Activated naive CD4-positive, alpha-beta T cell treated with anti-CD3 and anti-CD28 coated beads for 36 hours (primary cell): ENCODE measurements at regions not wholly inside any gene's neighbourhood (a gene's known extent, or its start where the extent isn't known, plus 50 kb on each side); places are given as distances from the start of the nearest gene placed in this dataset.

Source experiments
- CTCF ChIA-PET: fragments of 350-600 bp; sonication (Branson Sonifier 250); formaldehyde crosslinking; loops from one replicate; lab custom pipeline; 2021; ENCODE audit warnings: antibody characterized with exemption; lab: Charles Lee
- DNase-seq: peaks from one replicate; pipeline ENCODE4 v3.0.0-alpha.2; 2020
- H3K27ac Mint-ChIP-seq: one replicate; pipeline ENCODE4 v1.8.0; 2021; ENCODE audit warnings: mild to moderate bottlenecking, mixed read lengths
- H3K27me3 Mint-ChIP-seq: one replicate; pipeline ENCODE4 v1.8.0; 2021; ENCODE audit warnings: low read depth, mixed read lengths
- H3K36me3 Mint-ChIP-seq: one replicate; pipeline ENCODE4 v1.8.0; 2021; ENCODE audit warnings: low read depth, mixed read lengths
- H3K4me1 Mint-ChIP-seq: one replicate; pipeline ENCODE4 v1.8.0; 2021; ENCODE audit warnings: low read depth, mixed read lengths
- H3K4me3 Mint-ChIP-seq: one replicate; pipeline ENCODE4 v1.8.0; 2021; ENCODE audit warnings: mild to moderate bottlenecking, moderate library complexity, mixed read lengths
- H3K9me3 Mint-ChIP-seq: one replicate; pipeline ENCODE4 v1.8.0; 2021; ENCODE audit warnings: mixed read lengths
- intact Hi-C: fragments of 100-400 bp; cut with micrococcal nuclease; formaldehyde crosslinking; loops from one replicate; pipeline ENCODE4 v1.15.1; 2023

- DNase-seq, result no peak
- peaks cover 4% of the 10 kb centered on the region for H3K27me3 Mint-ChIP-seq
- no peak overlapping the region for H3K4me3 Mint-ChIP-seq
- intact Hi-C loops, result no loop called here
- CTCF ChIA-PET, result no interaction called here
- no peak overlapping the region for H3K27ac Mint-ChIP-seq
- no peaks in the 10 kb centered on the region for H3K9me3 Mint-ChIP-seq
- H3K4me1 Mint-ChIP-seq, result no peaks in the 10 kb centered on the region
- H3K36me3 Mint-ChIP-seq, result no peaks in the 10 kb centered on the region
These were observed 371.7 kb downstream of the EN1 start for GRCh38 chr2:118475622-118476205.

GRCh38 chr2:118474541-118474920 lies 372.9 kb downstream of the EN1 start:
- H3K4me1 Mint-ChIP-seq, result no peaks in the 10 kb centered on the region
- no peak overlapping the region for H3K4me3 Mint-ChIP-seq
- CTCF ChIA-PET, result no interaction called here
- peaks cover 4% of the 10 kb centered on the region for H3K27me3 Mint-ChIP-seq
- H3K9me3 Mint-ChIP-seq, result no peaks in the 10 kb centered on the region
- H3K36me3 Mint-ChIP-seq, result no peaks in the 10 kb centered on the region
- intact Hi-C loops, result no loop called here
- DNase-seq, result no peak
- H3K27ac Mint-ChIP-seq, result no peak overlapping the region

- CTCF ChIA-PET, result no interaction called here
- Mint-ChIP-seq H3K9me3 (no peaks in the 10 kb centered on the region), H3K4me3 (no peak overlapping the region), H3K27ac (no peak overlapping the region), H3K4me1 (no peaks in the 10 kb centered on the region), H3K36me3 (no peaks in the 10 kb centered on the region), H3K27me3 (peaks cover 3% of the 10 kb centered on the region)
- intact Hi-C loops, result no loop called here
- no peak for DNase-seq
These were observed 373.5 kb downstream of the EN1 start for GRCh38 chr2:118473846-118474540.

GRCh38 chr2:118473241-118473640 lies 374.2 kb downstream of the EN1 start:
- Mint-ChIP-seq H3K36me3 (no peaks in the 10 kb centered on the region), H3K27me3 (peaks cover 2% of the 10 kb centered on the region), H3K4me1 (no peaks in the 10 kb centered on the region), H3K27ac (no peak overlapping the region), H3K4me3 (no peak overlapping the region), H3K9me3 (no peaks in the 10 kb centered on the region)
- CTCF ChIA-PET, result no interaction called here
- intact Hi-C loops, result no loop called here
- no peak for DNase-seq

GRCh38 chr2:118470297-118470696 lies 377.2 kb downstream of the EN1 start:
- Mint-ChIP-seq H3K4me1 (no peaks in the 10 kb centered on the region), H3K9me3 (no peaks in the 10 kb centered on the region), H3K36me3 (no peaks in the 10 kb centered on the region), H3K27ac (no peak overlapping the region), H3K4me3 (no peak overlapping the region), H3K27me3 (peaks cover 2% of the 10 kb centered on the region)
- intact Hi-C loops, result no loop called here
- no peak for DNase-seq
- CTCF ChIA-PET, result no interaction called here

- no peak for DNase-seq
- H3K36me3 Mint-ChIP-seq, result no peaks in the 10 kb centered on the region
- no peak overlapping the region for H3K27ac Mint-ChIP-seq
- CTCF ChIA-PET, result no interaction called here
- no peaks in the 10 kb centered on the region for H3K9me3 Mint-ChIP-seq
- intact Hi-C loops, result no loop called here
- no peaks in the 10 kb centered on the region for H3K4me1 Mint-ChIP-seq
- H3K27me3 Mint-ChIP-seq, result peaks cover 2% of the 10 kb centered on the region
- no peak overlapping the region for H3K4me3 Mint-ChIP-seq
These were observed 378.3 kb downstream of the EN1 start for GRCh38 chr2:118469103-118469502.

GRCh38 chr2:118464546-118465265 lies 376.4 kb downstream of the INSIG2 start:
- Mint-ChIP-seq H3K36me3 (no peaks in the 10 kb centered on the region), H3K27ac (no peak overlapping the region), H3K9me3 (no peaks in the 10 kb centered on the region), H3K4me1 (no peaks in the 10 kb centered on the region), H3K27me3 (peaks cover 14% of the 10 kb centered on the region), H3K4me3 (no peak overlapping the region)
- DNase-seq, result no peak
- intact Hi-C loops, result no loop called here
- CTCF ChIA-PET, result no interaction called here

- Mint-ChIP-seq H3K4me1 (no peaks in the 10 kb centered on the region), H3K27ac (no peak overlapping the region), H3K4me3 (no peak overlapping the region), H3K9me3 (no peaks in the 10 kb centered on the region), H3K27me3 (peaks cover 12% of the 10 kb centered on the region), H3K36me3 (no peaks in the 10 kb centered on the region)
- CTCF ChIA-PET, result no interaction called here
- DNase-seq, result no peak
- intact Hi-C loops, result no loop called here
These were observed 375.8 kb downstream of the INSIG2 start for GRCh38 chr2:118464046-118464445.

- Mint-ChIP-seq H3K27ac (no peak overlapping the region), H3K4me1 (no peaks in the 10 kb centered on the region), H3K9me3 (no peaks in the 10 kb centered on the region), H3K27me3 (peaks cover 37% of the 10 kb centered on the region), H3K36me3 (no peaks in the 10 kb centered on the region), H3K4me3 (no peak overlapping the region)
- no peak for DNase-seq
- CTCF ChIA-PET, result no interaction called here
- intact Hi-C loops, result no loop called here
These were observed 372.2 kb downstream of the INSIG2 start for GRCh38 chr2:118460425-118460824.

GRCh38 chr2:118459426-118459825 lies 371.2 kb downstream of the INSIG2 start:
- DNase-seq, result no peak
- Mint-ChIP-seq H3K4me3 (no peak overlapping the region), H3K27me3 (peaks cover 40% of the 10 kb centered on the region), H3K36me3 (no peaks in the 10 kb centered on the region), H3K27ac (no peak overlapping the region), H3K9me3 (no peaks in the 10 kb centered on the region), H3K4me1 (no peaks in the 10 kb centered on the region)
- CTCF ChIA-PET, result no interaction called here
- intact Hi-C loops, result no loop called here

- intact Hi-C loops, result no loop called here
- no peak overlapping the region for H3K27ac Mint-ChIP-seq
- no peaks in the 10 kb centered on the region for H3K36me3 Mint-ChIP-seq
- no peaks in the 10 kb centered on the region for H3K4me1 Mint-ChIP-seq
- no peak overlapping the region for H3K4me3 Mint-ChIP-seq
- H3K9me3 Mint-ChIP-seq, result no peaks in the 10 kb centered on the region
- CTCF ChIA-PET, result interaction anchor here (1.0 kb wide), 1 partner anchor 25 kb away, joined by 3 read pairs; no protein-coding TSS in a partner anchor
- no peak for DNase-seq
- peaks cover 50% of the 10 kb centered on the region for H3K27me3 Mint-ChIP-seq
These were observed 369.7 kb downstream of the INSIG2 start for GRCh38 chr2:118457951-118458350.

GRCh38 chr2:118449401-118449800 lies 361.1 kb downstream of the INSIG2 start:
- Mint-ChIP-seq H3K4me1 (no peaks in the 10 kb centered on the region), H3K27ac (no peak overlapping the region), H3K27me3 (peaks cover 18% of the 10 kb centered on the region), H3K36me3 (no peaks in the 10 kb centered on the region), H3K4me3 (no peak overlapping the region), H3K9me3 (no peaks in the 10 kb centered on the region)
- CTCF ChIA-PET, result no interaction called here
- DNase-seq, result no peak
- intact Hi-C loops, result no loop called here

- H3K27ac Mint-ChIP-seq, result no peak overlapping the region
- H3K27me3 Mint-ChIP-seq, result peaks cover 2% of the 10 kb centered on the region
- CTCF ChIA-PET, result no interaction called here
- no peaks in the 10 kb centered on the region for H3K4me1 Mint-ChIP-seq
- intact Hi-C loops, result no loop called here
- no peaks in the 10 kb centered on the region for H3K36me3 Mint-ChIP-seq
- no peak for DNase-seq
- no peaks in the 10 kb centered on the region for H3K9me3 Mint-ChIP-seq
- no peak overlapping the region for H3K4me3 Mint-ChIP-seq
These were observed 355.3 kb downstream of the INSIG2 start for GRCh38 chr2:118443596-118443995.
